ENCODE measurements at regions not wholly inside any gene's neighbourhood (a gene's known extent, or its start where the extent isn't known, plus 50 kb on each side); places are given as distances from the start of the nearest gene placed in this dataset.

DNA sequence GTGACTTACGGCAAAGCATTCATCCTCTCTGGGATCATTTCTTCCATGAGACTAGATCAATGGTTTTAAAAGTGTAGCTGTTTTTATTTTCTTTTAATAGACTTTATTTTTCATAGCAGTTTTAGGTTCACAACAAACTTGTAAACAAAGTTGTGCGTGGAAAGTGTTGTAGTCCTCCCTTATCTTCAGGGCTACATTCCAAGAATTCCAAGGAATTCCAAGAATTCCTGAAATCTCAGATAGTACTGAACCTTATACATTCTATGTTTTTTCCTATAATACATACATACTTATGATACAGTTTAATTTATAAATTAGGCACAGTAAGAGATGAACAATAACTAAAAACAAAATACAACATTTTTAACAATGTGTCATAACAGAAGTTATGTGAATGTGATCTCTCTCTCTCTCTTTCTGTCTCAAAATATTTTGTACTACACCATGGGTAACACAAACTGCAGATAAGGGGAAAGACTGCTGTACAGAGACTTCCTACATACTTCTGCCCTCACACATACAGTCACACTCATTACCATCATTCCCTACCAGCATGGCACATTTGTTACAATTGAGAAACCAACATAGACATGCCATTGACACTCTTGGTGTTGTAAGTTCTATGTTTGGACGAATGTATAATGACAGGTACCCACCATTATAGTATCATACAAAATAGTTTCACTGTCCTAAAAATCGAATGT lies 1933.2 kb upstream of the WWC1 start:
- DNase-seq (ENCODE audit: low spot score), result no peak
- Mint-ChIP-seq H3K9me3 (ENCODE audit: low read depth) (peaks cover 9% of the 10 kb centered on the region), H3K36me3 (ENCODE audit: low read depth) (no peaks in the 10 kb centered on the region), H3K27me3 (ENCODE audit: low read depth) (no peaks in the 10 kb centered on the region), H3K4me1 (ENCODE audit: low read depth) (peaks cover 9% of the 10 kb centered on the region), H3K27ac (ENCODE audit: unreplicated experiment) (no peak overlapping the region), H3K4me3 (ENCODE audit: unreplicated experiment) (no peak overlapping the region)
- TF ChIP-seq, protein P1, sequence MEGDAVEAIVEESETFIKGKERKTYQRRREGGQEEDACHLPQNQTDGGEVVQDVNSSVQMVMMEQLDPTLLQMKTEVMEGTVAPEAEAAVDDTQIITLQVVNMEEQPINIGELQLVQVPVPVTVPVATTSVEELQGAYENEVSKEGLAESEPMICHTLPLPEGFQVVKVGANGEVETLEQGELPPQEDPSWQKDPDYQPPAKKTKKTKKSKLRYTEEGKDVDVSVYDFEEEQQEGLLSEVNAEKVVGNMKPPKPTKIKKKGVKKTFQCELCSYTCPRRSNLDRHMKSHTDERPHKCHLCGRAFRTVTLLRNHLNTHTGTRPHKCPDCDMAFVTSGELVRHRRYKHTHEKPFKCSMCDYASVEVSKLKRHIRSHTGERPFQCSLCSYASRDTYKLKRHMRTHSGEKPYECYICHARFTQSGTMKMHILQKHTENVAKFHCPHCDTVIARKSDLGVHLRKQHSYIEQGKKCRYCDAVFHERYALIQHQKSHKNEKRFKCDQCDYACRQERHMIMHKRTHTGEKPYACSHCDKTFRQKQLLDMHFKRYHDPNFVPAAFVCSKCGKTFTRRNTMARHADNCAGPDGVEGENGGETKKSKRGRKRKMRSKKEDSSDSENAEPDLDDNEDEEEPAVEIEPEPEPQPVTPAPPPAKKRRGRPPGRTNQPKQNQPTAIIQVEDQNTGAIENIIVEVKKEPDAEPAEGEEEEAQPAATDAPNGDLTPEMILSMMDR (IDR thresholded peaks at IDR 0.05), result no peak

DNA sequence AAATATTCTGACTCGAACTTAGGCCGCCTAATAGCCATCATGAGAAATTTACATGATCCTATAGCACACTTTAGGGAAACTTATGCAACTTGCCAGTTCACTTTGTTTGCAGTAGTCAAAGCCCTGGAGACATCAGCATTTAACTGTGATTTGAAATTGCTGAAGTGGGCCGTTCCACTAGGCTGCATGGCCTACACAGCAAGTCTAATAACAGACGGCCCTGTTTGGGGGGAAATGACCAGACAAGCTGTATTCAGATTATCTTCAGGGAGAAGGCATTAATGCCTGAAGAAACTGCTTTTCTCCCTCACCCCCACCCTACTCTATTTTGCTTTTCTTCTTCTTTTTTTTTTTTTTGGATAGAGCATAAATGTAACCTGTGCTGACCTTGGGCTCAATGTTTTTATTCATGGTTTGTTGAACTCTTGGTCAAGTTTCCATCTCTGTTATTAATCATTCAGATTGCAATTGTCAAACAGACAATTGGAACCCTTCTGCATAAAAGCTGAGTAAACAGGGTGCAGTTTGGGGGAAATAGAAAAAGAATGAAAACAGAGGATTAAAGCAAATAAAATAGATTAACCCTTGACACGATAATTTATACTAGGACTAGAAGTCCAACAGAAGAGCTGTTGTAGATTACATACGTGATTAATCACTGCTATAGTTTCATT lies 1928.2 kb upstream of the WWC1 start:
- Mint-ChIP-seq H3K36me3 (ENCODE audit: low read depth) (no peaks in the 10 kb centered on the region), H3K27me3 (ENCODE audit: low read depth) (no peaks in the 10 kb centered on the region)

DNA sequence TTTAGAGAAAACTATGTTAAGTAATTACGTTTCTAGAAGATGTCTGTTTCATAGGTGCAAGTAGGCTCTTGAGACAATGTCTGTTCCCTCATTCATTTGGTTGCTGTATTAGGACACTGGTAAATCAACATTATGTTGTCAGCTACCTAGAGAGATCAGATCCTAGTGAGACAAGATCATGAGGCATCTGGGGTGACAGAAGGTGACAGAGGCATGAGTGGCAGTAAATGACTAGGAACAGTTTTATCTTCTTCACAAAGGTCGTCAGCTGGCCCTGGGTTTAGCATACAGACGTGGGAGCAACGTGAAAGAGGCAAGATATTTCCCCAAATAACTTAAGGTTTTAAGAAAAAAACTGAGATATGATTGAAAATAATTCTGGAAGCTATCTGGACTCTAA lies 1926.3 kb upstream of the WWC1 start:
- Mint-ChIP-seq H3K4me3 (ENCODE audit: unreplicated experiment) (no peak overlapping the region), H3K36me3 (ENCODE audit: low read depth) (no peaks in the 10 kb centered on the region), H3K27ac (ENCODE audit: unreplicated experiment) (no peak overlapping the region), H3K4me1 (ENCODE audit: low read depth) (no peaks in the 10 kb centered on the region), H3K9me3 (ENCODE audit: low read depth) (peaks cover 8% of the 10 kb centered on the region), H3K27me3 (ENCODE audit: low read depth) (no peaks in the 10 kb centered on the region)
- no peak for DNase-seq (ENCODE audit: low spot score)
- TF ChIP-seq, protein P1 (IDR thresholded peaks at IDR 0.05), result no peak

More for the DNA sequence above, 1928.2 kb upstream of the WWC1 start:
- Mint-ChIP-seq H3K9me3 (ENCODE audit: low read depth) (peaks cover 8% of the 10 kb centered on the region), H3K4me3 (ENCODE audit: unreplicated experiment) (no peak overlapping the region), H3K4me1 (ENCODE audit: low read depth) (peaks cover 5% of the 10 kb centered on the region), H3K27ac (ENCODE audit: unreplicated experiment) (no peak overlapping the region)
- DNase-seq (ENCODE audit: low spot score), result no peak
- TF ChIP-seq, protein P1 (IDR thresholded peaks at IDR 0.05), result no peak

DNA sequence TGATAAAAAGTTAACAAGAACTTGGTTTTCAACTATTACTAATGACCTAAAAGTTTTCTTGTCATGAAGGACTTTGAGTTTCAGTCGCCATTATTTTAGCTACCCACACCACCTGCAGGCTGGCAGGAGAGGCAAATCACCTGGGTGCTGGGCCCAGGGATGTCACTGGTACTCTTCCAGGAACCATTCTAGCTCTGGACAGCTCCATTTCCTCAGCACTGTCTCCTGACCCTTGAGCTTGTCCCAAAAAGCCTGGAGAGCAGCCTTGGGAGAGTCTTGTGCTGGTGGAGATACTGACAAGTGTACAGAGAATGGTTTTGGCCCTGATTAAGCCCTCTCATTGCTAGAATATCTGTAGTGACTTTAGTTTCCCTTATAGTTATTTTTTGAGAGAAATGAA lies 1924.1 kb upstream of the WWC1 start:
- Mint-ChIP-seq H3K4me3 (ENCODE audit: unreplicated experiment) (no peak overlapping the region), H3K27me3 (ENCODE audit: low read depth) (no peaks in the 10 kb centered on the region), H3K9me3 (ENCODE audit: low read depth) (peaks cover 2% of the 10 kb centered on the region), H3K27ac (ENCODE audit: unreplicated experiment) (no peak overlapping the region), H3K36me3 (ENCODE audit: low read depth) (no peaks in the 10 kb centered on the region), H3K4me1 (ENCODE audit: low read depth) (peaks cover 3% of the 10 kb centered on the region)
- DNase-seq (ENCODE audit: low spot score), result no peak
- TF ChIP-seq, protein P1 (IDR thresholded peaks at IDR 0.05), result no peak

DNA sequence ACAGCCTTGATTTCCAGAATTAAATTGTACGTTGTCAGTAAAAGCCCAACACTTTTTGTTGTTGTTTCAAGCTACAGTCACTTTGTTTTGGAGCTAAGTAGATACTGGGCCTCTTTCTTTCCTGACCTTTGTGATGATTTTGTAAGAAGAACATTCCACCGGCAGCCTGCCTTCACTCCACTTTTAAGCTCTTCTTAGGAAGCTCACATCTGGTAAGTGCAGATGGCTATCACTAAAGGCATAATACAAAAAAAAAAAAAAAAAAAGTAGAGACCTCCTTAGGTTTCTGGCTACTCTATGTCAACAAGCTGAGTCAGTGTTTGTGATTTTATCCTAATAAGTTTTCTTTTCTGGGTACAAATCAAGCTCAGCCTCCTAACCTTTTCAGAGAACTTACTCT lies 1922.1 kb upstream of the WWC1 start:
- Mint-ChIP-seq H3K4me1 (ENCODE audit: low read depth) (peaks cover 3% of the 10 kb centered on the region), H3K36me3 (ENCODE audit: low read depth) (no peaks in the 10 kb centered on the region), H3K4me3 (ENCODE audit: unreplicated experiment) (no peak overlapping the region), H3K27me3 (ENCODE audit: low read depth) (no peaks in the 10 kb centered on the region), H3K9me3 (ENCODE audit: low read depth) (no peaks in the 10 kb centered on the region), H3K27ac (ENCODE audit: unreplicated experiment) (no peak overlapping the region)
- TF ChIP-seq, protein P1 (IDR thresholded peaks at IDR 0.05), result no peak
- DNase-seq (ENCODE audit: low spot score), result no peak
